ENCODE measurements at regions not wholly inside any gene's neighbourhood (a gene's known extent, or its start where the extent isn't known, plus 50 kb on each side); places are given as distances from the start of the nearest gene placed in this dataset.

DNA sequence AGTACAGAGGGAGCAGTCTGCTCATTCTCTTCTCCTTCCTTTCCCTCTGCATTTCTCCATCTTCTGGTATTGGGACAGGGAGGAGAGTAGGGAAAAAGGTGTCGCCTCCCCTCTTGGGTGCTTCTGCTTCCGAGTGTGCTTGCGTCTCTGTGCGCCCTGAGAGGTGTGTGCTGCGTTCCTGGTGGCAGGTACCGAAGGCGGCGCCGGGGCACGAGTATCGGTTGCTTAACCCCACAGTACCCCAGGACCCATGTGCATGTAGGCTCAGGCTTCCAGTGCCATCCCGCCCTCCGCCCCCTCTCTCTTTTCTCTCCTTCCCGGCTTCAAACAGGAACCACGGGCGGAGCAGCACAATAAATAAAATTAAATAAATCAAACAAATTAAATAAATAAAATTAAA, 169.3 kb upstream of the GLI3 start:
- Histone ChIP-seq H3K9me3 (no peaks in the 10 kb centered on the region), H3K4me1 (no peaks in the 10 kb centered on the region), H3K27ac (no peak overlapping the region), H3K27me3 (no peaks in the 10 kb centered on the region), H3K4me3 (no peak overlapping the region), H3K36me3 (no peaks in the 10 kb centered on the region)
- DNase-seq (peak in 1 of 4 donors; percentile 50), ATAC-seq (no peak)
- TF ChIP-seq, protein P1, sequence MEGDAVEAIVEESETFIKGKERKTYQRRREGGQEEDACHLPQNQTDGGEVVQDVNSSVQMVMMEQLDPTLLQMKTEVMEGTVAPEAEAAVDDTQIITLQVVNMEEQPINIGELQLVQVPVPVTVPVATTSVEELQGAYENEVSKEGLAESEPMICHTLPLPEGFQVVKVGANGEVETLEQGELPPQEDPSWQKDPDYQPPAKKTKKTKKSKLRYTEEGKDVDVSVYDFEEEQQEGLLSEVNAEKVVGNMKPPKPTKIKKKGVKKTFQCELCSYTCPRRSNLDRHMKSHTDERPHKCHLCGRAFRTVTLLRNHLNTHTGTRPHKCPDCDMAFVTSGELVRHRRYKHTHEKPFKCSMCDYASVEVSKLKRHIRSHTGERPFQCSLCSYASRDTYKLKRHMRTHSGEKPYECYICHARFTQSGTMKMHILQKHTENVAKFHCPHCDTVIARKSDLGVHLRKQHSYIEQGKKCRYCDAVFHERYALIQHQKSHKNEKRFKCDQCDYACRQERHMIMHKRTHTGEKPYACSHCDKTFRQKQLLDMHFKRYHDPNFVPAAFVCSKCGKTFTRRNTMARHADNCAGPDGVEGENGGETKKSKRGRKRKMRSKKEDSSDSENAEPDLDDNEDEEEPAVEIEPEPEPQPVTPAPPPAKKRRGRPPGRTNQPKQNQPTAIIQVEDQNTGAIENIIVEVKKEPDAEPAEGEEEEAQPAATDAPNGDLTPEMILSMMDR (IDR thresholded peaks at IDR 0.05), result no peak
- intact Hi-C loops (cut with DNase I), result no loop called here

DNA sequence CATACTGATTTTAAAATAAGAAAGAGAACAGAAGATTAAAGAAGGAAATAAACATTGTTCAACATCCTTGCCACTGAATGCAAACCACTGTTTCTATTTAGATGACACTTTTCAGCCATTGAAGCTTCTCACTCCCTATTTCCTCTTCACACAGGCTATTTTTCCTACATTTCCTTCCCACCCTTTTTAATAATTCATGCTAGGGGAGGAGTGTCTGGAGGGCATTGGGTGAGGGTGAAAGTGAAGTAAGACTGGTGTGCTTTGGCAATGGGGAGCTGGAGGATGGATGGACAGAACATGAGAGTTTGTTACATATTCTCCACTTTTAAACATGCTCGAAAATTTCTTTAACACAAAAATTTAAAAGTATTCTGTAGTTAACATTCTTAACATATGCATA, 168.8 kb upstream of the GLI3 start:
- DNase-seq, result no peak
- Histone ChIP-seq H3K27me3 (no peaks in the 10 kb centered on the region), H3K4me3 (no peak overlapping the region), H3K9me3 (no peaks in the 10 kb centered on the region), H3K36me3 (no peaks in the 10 kb centered on the region), H3K4me1 (no peaks in the 10 kb centered on the region), H3K27ac (no peak overlapping the region)
- intact Hi-C loops (cut with DNase I), result no loop called here
- no peak for ATAC-seq
- TF ChIP-seq, protein P1 (IDR thresholded peaks at IDR 0.05), result no peak

DNA sequence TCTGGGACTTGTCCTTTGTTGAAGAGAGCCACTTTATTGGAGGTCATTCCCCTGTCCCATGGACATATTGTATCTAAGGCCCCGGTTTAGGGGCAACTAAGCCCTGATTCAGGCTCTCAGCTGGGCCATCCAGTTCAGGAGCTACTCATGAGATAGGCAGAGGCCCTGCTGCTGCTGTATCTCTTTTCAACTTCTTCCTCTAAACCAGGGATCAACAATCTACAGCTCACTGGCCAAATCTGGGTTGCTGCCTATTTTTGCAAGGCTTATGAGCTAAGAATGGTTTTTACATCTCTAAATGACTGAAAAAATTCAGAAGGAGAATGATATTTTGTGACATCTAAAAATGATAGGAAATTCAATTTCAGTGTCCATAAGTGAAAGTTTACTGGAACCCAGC, 166.8 kb upstream of the GLI3 start:
- no peak for DNase-seq
- Histone ChIP-seq H3K4me1 (no peaks in the 10 kb centered on the region), H3K36me3 (no peaks in the 10 kb centered on the region), H3K27ac (no peak overlapping the region), H3K27me3 (no peaks in the 10 kb centered on the region), H3K4me3 (no peak overlapping the region), H3K9me3 (no peaks in the 10 kb centered on the region)
- intact Hi-C loops (cut with DNase I), result no loop called here
- TF ChIP-seq, protein P1 (IDR thresholded peaks at IDR 0.05), result no peak
- ATAC-seq, result no peak

GRCh38 chr7:42400961-42401360, 164.0 kb upstream of the GLI3 start:
- DNase-seq (no peak), ATAC-seq (no peak)
- Histone ChIP-seq H3K27me3 (no peaks in the 10 kb centered on the region), H3K4me3 (no peak overlapping the region), H3K27ac (no peak overlapping the region), H3K36me3 (no peaks in the 10 kb centered on the region), H3K9me3 (no peaks in the 10 kb centered on the region), H3K4me1 (no peaks in the 10 kb centered on the region)
- intact Hi-C loops (cut with DNase I), result no loop called here
- TF ChIP-seq, protein P1 (IDR thresholded peaks at IDR 0.05), result no peak

DNA sequence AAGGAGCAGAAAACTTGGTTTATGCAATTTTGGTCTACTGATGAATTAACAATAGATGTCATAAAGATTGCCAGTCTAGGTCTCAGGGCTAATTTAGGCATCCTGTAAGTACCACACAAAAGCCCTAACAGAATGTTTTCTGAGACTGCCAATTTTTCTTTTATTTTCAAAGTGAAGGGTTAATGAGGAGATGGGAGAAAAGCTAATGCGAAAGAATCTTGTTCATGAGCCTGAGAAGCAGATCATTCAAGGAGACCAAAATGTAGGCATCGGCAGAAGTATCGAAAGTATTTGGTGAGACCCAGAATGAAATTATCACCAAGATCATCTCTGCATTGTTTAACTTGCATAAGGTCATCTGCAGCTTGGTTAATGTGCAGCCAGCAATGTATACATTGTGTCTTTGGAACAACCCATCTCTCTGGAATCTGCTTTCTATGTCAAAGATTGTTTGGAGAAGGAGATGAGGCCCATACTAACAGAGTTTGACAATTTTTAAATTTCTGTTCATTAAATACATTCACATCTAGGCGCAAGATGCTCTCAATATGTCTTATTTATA, 163.3 kb upstream of the GLI3 start:
- ATAC-seq (no peak), DNase-seq (no peak)
- no peaks in the 10 kb centered on the region for H3K4me1 ChIP-seq
- H3K9me3 ChIP-seq, result no peaks in the 10 kb centered on the region
- H3K27ac ChIP-seq, result no peak overlapping the region
- H3K27me3 ChIP-seq, result no peaks in the 10 kb centered on the region
- no peaks in the 10 kb centered on the region for H3K36me3 ChIP-seq
- TF ChIP-seq, protein P1 (IDR thresholded peaks at IDR 0.05), result no peak
- intact Hi-C loops (cut with DNase I), result no loop called here
- no peak overlapping the region for H3K4me3 ChIP-seq
